ENCODE measurements at regions not wholly inside any gene's neighbourhood (a gene's known extent, or its start where the extent isn't known, plus 50 kb on each side); places are given as distances from the start of the nearest gene placed in this dataset.
"Not testable (repeated sequence)": the region's sequence is repeated elsewhere in the genome, so short reads cannot be mapped to it uniquely, and the experiment has no call there.

GRCh38 chr16:86245351-86245750 lies 265.0 kb upstream of the FOXF1 start:
- DNase-seq: no peak

DNA sequence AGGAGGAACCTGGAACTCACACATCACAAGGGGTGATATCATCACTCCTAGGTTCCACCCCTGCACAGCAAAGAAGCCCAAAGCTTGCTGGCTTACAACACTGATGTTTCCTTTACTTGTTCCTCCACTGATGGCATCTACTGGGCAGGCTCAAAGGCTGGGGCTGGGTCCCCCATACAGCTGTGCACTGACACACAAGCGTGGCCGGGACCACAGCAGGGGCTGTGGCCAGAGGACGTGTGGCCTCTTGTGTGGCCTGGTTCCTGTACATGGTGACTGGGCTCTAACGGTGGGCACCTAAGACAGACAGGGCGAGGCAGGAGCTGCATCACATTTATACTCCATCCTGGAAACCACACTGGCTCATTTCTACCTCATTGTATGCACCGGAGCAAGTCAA lies 264.4 kb upstream of the FOXF1 start:
- DNase-seq: no peak

GRCh38 chr16:86248310-86248905 lies 261.9 kb upstream of the FOXF1 start:
- no peak for DNase-seq

GRCh38 chr16:86249631-86250030 lies 260.7 kb upstream of the FOXF1 start:
- DNase-seq: no peak

DNA sequence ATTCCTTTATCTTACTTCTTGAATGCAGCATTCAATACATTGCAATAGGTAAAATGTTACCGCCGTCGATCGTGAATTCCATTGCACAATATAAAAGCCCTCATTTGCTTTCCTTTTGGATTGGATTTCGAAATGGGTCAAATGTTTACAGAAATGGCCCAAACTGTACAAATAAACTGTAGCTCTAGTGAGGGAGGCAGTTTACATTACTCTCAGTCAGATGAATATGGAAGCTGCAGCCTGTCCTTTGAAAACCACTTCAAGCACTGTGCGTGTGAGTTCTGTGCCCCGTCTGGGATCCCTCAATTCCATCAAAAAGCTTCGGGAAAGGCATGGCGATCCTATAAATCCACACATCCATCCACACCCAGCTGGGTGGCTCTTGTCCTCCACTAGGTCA lies 258.6 kb upstream of the FOXF1 start:
- DNase-seq: no peak

DNA sequence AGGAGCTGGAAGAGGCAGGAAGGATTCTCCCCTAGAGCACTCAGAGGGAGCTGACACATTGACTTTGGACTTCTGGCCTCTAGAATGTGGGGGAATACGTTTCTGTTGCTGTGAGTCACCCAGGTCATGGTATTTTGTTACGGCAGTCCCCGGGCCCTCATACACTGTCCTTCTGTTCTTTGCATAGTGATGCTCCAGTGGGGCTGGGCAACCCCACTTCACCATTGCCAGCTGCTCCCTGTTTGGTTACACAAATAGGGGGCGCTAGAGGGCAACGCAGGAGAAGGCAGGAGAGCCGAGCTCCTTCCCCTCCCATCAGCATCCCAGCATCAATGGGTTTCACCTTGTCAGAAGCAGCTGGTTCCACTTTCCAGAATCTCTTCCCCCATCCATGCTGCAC lies 257.7 kb upstream of the FOXF1 start:
- DNase-seq: peak; percentile 18

GRCh38 chr16:86255966-86256365 lies 254.4 kb upstream of the FOXF1 start:
- DNase-seq: no peak

- no peak for DNase-seq
These were observed 253.3 kb upstream of the FOXF1 start for GRCh38 chr16:86256995-86257394.

GRCh38 chr16:86257546-86257945 lies 252.8 kb upstream of the FOXF1 start:
- DNase-seq: no peak

DNA sequence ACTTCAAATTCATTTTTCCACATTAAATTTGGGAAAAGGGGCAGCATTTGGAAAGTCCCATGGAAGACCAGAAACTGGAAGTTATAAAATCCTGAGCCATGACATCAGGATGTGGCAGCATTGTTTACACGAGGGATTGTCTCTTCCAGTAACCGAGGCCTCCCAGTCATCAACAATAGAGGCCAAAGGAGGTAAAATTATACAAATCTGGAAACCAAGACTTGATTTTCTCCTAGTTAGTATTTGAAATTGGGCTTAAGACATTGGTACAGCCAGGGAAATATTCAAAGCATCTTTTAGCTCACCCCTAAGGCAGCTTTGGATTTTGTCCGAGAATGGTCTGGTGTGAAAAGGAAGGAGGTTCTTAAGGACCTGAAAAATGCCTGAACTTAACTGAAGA lies 251.6 kb upstream of the FOXF1 start:
- DNase-seq: no peak

- DNase-seq: no peak
These were observed 250.8 kb upstream of the FOXF1 start for GRCh38 chr16:86259499-86259898.

- no peak for DNase-seq
These were observed 248.9 kb upstream of the FOXF1 start for GRCh38 chr16:86261379-86261778.

- not testable (repeated sequence) for DNase-seq
These were observed 242.7 kb upstream of the FOXF1 start for GRCh38 chr16:86267657-86268056.

DNA sequence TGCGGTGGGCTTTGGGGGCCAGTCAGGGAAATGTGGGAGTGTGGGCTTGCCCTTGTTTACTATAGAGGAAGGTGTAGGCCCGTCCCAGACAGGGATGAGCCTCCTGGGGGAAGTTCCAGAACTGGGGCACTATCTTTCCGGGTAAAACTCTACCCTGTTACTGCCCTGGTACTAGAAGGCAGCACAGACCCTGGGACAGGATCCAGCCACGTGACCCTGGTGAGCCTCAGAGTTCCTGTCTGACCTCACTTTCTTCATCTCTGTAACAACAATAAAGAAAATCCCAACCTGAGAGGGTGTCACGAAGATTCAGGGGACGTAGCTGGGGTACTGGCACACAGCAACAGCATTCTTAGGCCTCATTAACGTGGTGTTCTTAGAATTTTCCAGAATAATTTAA lies 239.6 kb upstream of the FOXF1 start:
- DNase-seq: no peak

DNA sequence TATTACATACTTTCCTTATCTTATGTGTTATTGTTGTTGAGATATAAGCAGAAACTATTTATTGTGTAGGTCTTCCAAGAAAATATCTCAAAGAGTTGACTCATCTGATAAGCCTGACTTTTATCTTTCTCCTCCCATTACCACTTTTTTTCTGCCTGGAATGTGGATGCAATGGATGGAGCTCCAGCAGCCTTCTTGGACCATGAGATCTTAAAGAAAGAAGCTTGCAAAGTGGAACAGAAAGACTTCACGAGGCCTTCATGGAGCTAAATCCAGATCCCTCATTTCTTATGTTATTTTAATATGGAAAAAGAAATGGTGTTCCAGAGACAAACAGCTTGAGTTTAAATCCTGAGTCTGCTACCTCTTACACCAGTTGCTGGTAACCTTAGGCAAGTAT lies 237.6 kb upstream of the FOXF1 start:
- no peak for DNase-seq

GRCh38 chr16:86277221-86277620 lies 233.1 kb upstream of the FOXF1 start:
- DNase-seq: no peak

- not testable (repeated sequence) for DNase-seq
These were observed 232.5 kb upstream of the FOXF1 start for GRCh38 chr16:86277859-86278258.

- DNase-seq: no peak
These were observed 228.9 kb upstream of the FOXF1 start for GRCh38 chr16:86281421-86281820.

- DNase-seq: no peak
These were observed 226.4 kb upstream of the FOXF1 start for GRCh38 chr16:86283944-86284343.

GRCh38 chr16:86285421-86285820 lies 224.9 kb upstream of the FOXF1 start:
- no peak for DNase-seq

- no peak for DNase-seq
These were observed 224.1 kb upstream of the FOXF1 start for GRCh38 chr16:86285938-86286921.

DNA sequence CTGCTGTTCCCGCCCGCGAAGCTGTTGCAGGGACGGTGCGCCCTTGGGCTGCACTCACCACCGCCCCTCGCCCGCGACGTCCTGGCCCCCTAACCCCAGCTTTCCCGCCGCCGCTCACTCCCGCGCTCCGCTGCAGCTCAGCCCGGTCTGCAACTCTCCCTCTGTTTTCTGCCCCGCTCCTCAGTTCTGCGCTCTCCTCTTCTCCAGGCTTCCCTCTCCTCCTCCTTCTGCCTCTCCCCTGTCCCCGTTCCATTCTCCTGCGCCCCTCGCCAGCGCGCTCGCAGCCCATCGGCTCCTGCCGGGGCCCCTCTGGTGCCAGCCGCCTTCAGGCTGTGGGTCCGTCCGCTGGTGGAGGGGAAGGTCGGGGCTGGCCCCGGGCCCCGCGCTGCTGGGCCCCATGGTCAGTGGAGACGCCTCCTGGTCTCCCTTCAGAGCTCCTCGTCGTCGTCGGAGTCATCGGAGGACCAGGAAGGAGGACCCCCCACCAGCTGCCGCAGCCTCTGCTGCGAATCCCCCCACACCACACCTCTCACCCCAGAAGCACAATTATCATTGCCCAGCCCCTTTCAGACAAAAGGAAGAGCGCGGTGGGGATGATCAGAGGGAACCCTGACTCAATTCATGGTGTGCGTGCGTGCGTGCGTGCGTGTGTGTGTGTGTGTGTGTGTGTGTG lies 223.2 kb upstream of the FOXF1 start:
- no peak for DNase-seq

DNA sequence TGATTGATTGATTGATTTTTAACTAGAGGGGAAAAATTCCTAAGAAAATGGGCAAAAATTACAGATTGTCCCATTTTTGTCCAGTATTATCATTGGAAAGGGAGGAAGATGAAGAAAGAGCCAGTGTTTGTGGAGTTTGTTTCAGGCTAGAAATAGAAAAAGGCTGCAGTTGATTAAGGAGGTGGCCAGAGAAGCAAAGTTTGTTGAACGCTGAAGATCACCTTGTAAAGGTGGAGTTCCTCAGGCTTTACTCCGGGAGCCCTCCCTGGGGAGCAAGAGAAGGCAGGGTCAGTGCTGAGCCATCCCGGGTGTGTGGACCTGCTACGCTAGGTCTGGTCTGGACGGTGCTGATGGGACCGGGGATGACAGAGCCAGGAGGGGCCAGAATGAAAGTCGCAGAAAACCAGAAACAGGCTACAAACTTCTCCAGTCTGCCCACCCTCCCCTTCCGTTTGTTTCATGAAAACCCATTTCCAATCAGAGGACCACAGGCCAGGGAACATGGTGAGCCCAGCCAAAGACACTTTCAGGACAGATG lies 222.6 kb upstream of the FOXF1 start:
- no peak for DNase-seq
